Embryonic facial prominence (tissue), 1 donor: ENCODE measurements at regions not wholly inside any gene's neighbourhood (a gene's known extent, or its start where the extent isn't known, plus 50 kb on each side); places are given as distances from the start of the nearest gene placed in this dataset.

Source experiments
- DNase-seq: peaks from one replicate; pipeline ENCODE4 v3.0.0-alpha.2; 2016; ENCODE audit errors: extremely low spot score

DNA sequence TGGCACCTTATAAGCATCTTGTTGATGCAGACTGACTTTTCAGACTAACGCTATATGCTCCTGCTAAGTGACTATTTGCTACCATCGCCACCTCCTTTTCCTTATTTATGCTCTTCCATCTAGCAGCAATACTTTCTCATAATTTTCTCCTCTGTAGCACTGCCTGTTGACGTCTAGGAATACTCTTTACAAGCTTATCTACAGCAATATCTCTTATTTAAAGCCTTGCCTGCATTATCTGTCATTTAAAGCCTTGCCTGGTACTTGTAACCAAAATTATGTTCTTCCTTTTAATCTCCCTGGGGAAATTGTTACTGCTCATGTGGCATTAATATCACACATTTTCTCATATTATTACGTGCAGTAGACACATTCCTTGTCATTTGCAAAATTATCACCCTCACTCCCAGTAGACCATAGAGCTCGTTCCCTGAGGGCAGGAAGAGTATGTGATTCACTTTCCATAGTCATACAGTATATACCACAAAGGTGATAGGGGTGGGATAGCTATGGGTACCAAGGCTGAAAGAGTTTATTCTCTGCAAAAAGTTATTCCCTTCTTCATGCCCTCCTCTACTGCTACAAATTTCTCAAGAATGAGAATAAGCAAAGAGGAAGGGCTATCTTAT lies 359.7 kb upstream of the PCDH15 start:
- no peak for DNase-seq

DNA sequence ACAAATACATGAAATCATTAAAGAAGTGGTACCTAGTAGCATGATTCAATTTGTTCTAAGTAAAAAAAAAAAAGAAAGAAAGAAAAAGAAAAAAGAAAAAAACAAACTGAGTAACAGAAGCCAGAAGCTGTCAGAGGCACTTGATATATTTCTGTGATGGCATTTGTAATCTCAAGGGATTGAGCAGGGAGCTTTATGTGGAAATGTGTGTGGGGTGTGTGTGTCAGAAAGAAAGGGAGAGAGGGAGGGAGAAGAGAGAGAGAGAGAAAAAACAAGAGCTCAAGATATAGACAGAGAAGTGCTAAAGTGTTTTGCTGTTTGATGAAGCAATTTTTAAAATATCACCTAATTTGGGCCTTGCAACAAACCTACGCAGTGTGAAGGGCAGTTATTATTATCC lies 357.6 kb upstream of the PCDH15 start:
- no peak for DNase-seq

DNA sequence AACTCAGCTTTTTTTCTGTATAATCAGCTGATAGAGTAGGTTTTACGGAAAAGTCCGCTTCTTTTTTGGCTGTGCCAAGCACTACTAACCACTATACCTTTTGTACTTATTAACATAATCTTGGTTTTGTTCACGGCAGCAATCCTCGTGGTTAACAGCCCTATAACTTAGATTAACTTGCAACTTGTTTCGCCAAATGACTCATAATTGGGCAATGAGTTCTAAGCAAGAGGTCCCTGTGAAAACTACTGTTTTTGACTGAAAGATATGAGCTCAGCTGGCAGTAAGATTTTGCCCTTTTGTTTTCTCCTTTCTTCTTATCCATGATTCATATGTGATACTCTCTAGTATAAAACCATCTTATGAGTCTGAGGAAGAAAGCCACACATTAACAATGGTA lies 345.0 kb upstream of the PCDH15 start:
- no peak for DNase-seq

GRCh38 chr10:55144001-55144400 lies 343.0 kb upstream of the PCDH15 start:
- no peak for DNase-seq

DNA sequence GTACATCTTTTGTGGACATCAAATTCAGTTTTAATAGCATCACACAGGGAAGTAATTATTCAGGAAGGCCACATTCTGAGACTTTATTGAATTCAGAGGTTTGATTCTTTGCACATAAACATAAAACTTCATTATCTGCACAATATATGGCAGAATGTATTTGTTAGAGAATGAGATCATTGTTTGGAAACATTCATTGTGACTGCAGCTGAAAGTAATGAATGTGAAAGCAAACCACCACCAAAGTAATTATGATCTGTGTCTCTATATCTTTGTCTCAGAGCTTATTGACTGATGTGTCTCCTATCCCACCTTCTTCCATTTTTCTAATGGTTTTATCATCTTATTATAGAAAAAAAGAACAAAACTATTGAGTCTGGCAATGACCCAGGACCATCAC lies 340.9 kb upstream of the PCDH15 start:
- no peak for DNase-seq

DNA sequence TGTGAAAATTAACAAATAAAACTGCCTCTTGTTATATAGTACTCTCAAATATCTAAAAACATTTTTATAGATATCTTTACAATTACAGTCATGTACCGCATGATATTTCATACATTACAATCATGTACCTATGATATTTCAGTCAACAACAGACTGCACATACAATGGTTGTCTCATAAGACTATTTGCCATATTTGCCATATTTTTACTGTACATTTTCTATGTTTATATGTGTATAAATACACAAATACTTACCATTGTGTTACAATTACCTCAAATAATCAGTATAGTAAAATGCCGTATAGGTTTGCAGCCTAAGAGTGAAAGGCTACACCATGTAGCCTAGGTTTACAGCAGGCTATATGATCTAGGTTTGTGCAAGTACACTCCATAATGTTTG lies 336.0 kb upstream of the PCDH15 start:
- DNase-seq, result no peak

GRCh38 chr10:55104738-55105137 lies 303.7 kb upstream of the PCDH15 start:
- DNase-seq, result no peak

DNA sequence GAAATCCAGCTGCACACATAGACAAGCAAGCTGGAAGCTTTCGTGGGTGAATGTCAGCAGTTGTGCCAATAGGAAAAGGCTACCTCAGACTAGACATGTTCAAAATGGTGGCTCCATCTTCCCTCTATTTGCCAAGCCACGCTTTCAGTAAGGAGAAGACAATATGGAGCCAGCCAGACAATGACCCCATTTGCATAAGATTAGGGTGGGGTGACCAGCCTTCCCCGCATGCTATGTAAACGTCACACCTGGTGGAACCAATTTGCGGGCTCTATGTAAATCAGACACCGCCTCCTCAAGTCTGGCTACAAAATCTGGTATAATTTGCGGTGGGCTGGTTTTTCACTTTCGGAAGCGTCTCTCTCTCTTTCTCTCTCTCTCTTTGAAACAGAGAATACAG lies 297.4 kb upstream of the PCDH15 start:
- no peak for DNase-seq

DNA sequence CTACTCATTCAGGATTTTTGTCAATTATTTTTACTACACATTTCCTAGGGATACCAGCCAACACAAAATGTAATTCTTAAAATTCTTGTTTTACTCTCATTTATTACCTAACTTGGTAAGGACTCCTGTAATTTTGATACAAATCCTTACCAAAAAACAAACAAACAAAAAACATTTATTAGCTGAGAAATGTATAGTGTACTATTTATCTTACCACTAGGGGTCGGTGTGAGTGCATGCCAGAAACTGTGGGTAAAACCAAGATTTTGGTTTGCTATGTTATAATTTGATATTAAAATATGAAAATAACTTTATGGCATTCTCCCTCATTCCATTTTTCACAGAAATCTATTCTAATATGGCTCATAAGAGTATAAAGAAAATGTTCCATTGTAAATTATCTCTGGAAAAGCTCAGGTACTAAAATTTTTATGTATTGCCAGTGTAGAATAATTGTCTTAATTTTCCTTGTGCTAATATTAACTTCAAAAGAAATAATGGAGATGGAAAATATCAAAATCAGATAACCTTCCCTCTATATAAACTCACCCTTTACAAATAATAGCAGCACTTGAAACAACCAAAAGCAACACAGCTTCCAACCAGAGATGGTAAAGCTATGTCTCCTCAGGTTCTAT lies 290.8 kb upstream of the PCDH15 start:
- DNase-seq, result no peak

DNA sequence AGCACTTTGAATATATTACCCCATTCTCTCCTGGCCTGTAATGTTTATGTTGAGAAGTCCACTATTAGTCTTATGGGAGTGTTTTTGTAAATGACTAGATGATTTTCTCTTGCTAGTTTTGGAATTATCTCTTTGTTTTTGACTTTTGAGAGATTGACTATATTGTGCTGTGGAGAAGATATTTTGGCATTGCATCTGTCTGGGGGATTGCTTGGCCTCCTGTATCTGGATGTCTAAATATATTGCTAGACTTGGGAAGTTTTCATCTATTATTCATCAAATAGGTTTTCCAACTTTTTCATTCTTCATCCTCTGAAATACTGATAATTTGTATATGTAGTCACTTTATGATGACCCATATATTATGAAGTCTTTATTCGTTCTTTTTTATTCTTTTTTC lies 277.1 kb upstream of the PCDH15 start:
- DNase-seq, result no peak

- DNase-seq, result no peak
Measured at GRCh38 chr10:55065185-55065584, 264.2 kb upstream of the PCDH15 start.

- no peak for DNase-seq
Measured at GRCh38 chr10:55063811-55064210, 262.8 kb upstream of the PCDH15 start.

- no peak for DNase-seq
Measured at GRCh38 chr10:55062349-55062748, 261.3 kb upstream of the PCDH15 start.

DNA sequence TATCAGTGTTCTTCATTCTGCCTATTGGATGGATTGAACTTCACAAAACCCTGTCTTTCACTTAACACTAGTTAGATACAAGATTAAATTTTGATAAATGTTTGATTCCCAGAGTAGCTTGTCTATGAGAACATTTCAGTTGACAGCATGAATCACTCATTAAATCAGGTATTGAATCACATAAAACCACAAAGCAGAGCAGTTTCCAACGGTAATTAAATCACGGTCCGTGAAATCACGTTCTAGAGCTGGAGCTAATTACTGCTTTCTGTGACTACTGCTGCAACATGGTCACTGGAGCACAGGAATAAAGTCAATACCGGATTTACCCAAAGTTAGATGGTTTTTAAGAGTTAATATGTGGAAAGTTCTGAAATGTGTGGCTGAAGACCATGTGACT lies 257.8 kb upstream of the PCDH15 start:
- DNase-seq, result no peak

DNA sequence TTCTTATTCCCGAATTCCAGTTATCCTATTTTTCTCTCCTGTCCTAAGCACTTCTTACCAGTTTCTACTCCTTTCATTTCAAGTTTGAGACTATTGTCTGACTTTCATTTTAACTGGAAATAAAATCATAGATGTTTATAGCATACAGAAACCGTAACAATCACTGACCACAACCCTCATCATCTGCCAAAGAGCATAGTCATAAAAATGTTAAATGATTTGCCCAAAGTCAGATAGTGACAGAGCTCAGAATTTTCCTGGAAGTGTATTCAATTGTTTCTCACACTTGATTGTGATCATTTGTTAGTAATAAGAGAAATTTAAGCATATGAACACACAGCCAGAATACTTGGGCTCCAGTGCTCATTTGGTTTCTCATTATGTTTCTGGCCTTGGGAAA lies 250.5 kb upstream of the PCDH15 start:
- DNase-seq, result no peak

- no peak for DNase-seq
Measured at GRCh38 chr10:55048830-55049498, 247.9 kb upstream of the PCDH15 start.

- no peak for DNase-seq
Measured at GRCh38 chr10:55043540-55043939, 242.5 kb upstream of the PCDH15 start.

DNA sequence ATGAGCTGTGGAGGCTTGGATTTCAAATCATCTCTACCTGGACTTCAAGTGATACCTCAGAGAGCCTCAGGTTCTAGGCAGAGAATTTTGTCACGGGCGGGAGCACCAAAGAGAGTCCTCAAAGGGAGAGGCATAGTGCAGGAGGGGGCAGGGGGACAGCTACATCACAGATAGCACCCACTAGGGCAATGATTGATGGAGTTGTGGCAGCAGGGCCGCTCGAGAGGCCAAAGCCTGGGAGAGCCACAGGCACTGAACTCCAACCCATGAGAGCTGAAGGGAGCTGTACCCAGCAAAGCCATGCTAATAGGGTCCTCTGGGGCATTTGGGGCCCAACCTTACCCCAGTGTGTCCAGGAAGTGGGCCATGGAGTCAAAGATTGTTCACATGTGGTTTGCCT lies 232.0 kb upstream of the PCDH15 start:
- no peak for DNase-seq

- peak; percentile 18 for DNase-seq
Measured at GRCh38 chr10:55024713-55025112, 223.7 kb upstream of the PCDH15 start.

DNA sequence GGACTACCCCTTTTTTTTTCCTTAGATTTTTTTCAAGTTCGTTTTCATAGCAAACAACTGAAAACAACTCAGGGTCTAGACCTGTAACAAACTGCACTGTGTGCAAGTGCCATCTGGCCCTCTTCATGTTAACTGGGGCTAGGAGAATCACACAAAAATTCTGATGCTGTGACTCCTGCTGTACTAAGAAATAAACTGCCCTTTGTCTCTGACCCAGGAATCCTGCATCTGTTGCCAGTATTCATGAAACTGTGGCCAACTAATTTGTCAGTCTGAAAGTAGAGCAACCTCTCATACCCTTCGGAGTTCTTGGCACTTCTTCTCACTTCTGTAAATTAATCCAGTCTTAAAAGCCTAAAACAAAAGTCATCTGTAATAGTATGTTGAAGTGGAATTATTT lies 218.4 kb upstream of the PCDH15 start:
- DNase-seq, result no peak

DNA sequence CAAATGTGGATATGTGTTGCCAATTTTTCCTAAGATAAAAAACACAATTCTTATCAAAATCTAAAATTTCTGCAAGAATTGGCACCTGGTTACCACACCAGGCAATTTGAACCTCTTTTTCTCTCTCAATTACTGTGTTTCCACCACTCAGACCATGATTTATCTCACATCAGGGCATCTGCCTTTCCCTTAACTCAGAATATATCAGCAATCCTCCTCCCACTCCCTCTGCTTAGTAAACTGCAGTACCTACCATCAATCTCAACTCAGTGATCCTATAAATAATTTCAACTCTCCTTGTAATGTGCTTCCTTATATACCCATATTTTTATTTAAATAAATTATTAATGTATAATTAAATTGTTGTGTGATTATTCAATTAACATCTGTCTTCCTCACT lies 212.3 kb upstream of the PCDH15 start:
- DNase-seq, result no peak

DNA sequence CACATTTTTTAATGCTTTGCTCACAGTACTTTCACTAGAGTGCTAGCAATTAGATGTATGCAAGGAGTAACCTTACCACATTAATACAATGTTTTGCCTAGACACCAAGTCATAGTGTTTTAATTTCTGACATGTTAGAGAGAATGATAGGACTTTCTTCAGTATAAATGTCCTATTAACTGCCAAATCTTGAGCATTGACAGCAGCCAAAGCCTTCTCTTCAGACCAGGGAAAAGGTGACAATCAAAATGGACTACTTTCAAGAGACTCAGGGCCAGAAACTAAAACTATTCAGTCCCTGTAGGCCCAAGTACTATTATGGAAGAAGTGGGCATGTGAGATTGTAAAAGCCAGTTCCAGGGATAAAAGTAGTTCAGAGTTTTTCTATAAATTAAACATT lies 201.4 kb upstream of the PCDH15 start:
- no peak for DNase-seq

DNA sequence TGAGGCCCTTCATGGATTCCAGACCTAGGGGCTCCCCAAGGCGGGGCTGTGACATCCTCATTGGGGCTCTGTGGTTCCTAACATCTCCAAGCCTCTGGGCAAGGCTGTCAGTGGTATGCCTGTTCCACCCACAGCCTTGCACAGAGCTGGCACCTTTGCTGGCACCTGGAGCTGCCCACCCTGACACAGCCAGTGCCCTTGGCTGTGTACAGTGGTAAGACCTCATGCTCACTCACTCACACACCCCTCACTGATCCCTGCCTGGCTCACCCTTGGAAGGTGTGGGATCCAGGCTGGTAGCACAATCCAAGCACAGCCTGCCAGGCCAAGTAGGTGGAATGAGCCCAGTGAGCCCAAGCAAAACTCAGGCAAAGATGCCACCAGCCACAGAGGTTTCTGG lies 200.4 kb upstream of the PCDH15 start:
- no peak for DNase-seq

DNA sequence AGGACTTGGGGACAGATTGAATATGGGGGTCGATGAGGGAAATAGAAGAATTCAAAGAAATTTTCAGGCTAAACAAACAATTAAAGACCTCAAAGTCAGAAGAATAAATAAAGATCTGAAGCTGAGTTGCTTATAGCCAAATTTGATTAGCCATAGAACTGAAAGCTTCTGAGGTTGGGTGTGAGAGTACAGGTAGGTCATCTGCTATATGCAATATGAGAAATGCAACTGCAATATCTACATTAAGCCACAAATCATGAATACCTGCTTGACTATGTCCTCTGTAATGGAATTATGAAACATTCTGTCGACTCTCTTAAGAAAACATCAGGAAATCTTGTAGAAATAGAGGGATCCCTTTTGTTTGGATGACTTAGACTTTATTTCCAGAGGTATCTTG lies 192.1 kb upstream of the PCDH15 start:
- DNase-seq, result no peak
